IMR-90 (cell line): ENCODE measurements at regions not wholly inside any gene's neighbourhood (a gene's known extent, or its start where the extent isn't known, plus 50 kb on each side); places are given as distances from the start of the nearest gene placed in this dataset.

ENCODE experiments used
- ATAC-seq: fragments of 200-7000 bp; cut with Tn5 transposase; 2 replicates; pipeline ENCODE4 v1.9.1; 2020; ENCODE audit warnings: low read depth, mild to moderate bottlenecking, moderate library complexity
- BruUV-seq: library from RNA; stranded (reverse); fragments of 400-500 nt; replicated peaks from 2 replicates; lab custom pipeline; 2021; lab: Mats Ljungman, UMichigan
- CTCF ChIA-PET: fragments of 300-600 bp; formaldehyde crosslinking; extraction: SDS; loops from one replicate; lab custom pipeline; 2021; ENCODE audit warnings: antibody characterized with exemption; lab: Yijun Ruan, JAX
- POLR2A ChIA-PET: fragments of 300-600 bp; sonication (Branson Sonifier 250); formaldehyde crosslinking; loops from one replicate; lab custom pipeline; 2022; ENCODE audit warnings: antibody characterized with exemption; ENCODE audit not compliant: unreplicated experiment; lab: Charles Lee
- DNase-seq: peaks from one replicate; pipeline ENCODE4 v3.0.0; 2013
- H2AFZ ChIP-seq: replicated peaks from 2 replicates; pipeline ENCODE3; 2013; ENCODE audit warnings: low read length, mild to moderate bottlenecking; ENCODE audit not compliant: poor library complexity
- H2AK5ac ChIP-seq: 2 replicates; pipeline ENCODE4 v1.6.1; 2013; ENCODE audit warnings: low read depth, low read length, inconsistent platforms
- H2AK9ac ChIP-seq: replicated peaks from 2 replicates; pipeline ENCODE3; 2013; ENCODE audit warnings: mild to moderate bottlenecking, low read depth, low read length, moderate library complexity; ENCODE audit not compliant: poor library complexity
- H2BK120ac ChIP-seq: 2 replicates; pipeline ENCODE4 v1.6.1; 2013; ENCODE audit warnings: low read depth, low read length, inconsistent platforms
- H2BK15ac ChIP-seq: 3 replicates; pipeline ENCODE4 v1.6.1; 2013; ENCODE audit warnings: low read depth, low read length, inconsistent platforms
- H2BK20ac ChIP-seq: 2 replicates; pipeline ENCODE4 v1.6.1; 2013; ENCODE audit warnings: low read depth, mild to moderate bottlenecking, inconsistent platforms, low read length, moderate library complexity
- H2BK5ac ChIP-seq: 2 replicates; pipeline ENCODE4 v1.6.1; 2013; ENCODE audit warnings: mild to moderate bottlenecking, low read depth, low read length, inconsistent platforms; ENCODE audit not compliant: poor library complexity, severe bottlenecking
- H3K14ac ChIP-seq: replicated peaks from 2 replicates; pipeline ENCODE4 v1.6.1; 2013; ENCODE audit warnings: low read depth, low read length, inconsistent platforms
- H3K18ac ChIP-seq: 2 replicates; pipeline ENCODE4 v1.6.1; 2013; ENCODE audit warnings: low read depth, low read length, control low read depth
- H3K23ac ChIP-seq: 2 replicates; pipeline ENCODE4 v1.6.1; 2013; ENCODE audit warnings: low read depth, low read length, inconsistent platforms
- H3K27ac ChIP-seq: 2 replicates; pipeline ENCODE4 v1.5.1; 2013; ENCODE audit warnings: mild to moderate bottlenecking, control low read depth, low read length; ENCODE audit not compliant: insufficient read depth
- H3K27me3 ChIP-seq: 2 replicates; pipeline ENCODE4 v1.6.1; 2013; ENCODE audit warnings: low read length; ENCODE audit not compliant: control insufficient read depth, insufficient read depth
- H3K36me3 ChIP-seq: 2 replicates; pipeline ENCODE4 v1.6.1; 2013; ENCODE audit warnings: low read length, mixed read lengths; ENCODE audit not compliant: control insufficient read depth, insufficient read depth
- H3K4ac ChIP-seq: 2 replicates; pipeline ENCODE4 v1.6.1; 2013; ENCODE audit warnings: low read depth, low read length, inconsistent platforms
- H3K4me1 ChIP-seq: 2 replicates; pipeline ENCODE4 v1.6.1; 2013; ENCODE audit warnings: low read length, mixed read lengths; ENCODE audit not compliant: control insufficient read depth, insufficient read depth
- H3K4me2 ChIP-seq: 2 replicates; pipeline ENCODE4 v1.6.1; 2013; ENCODE audit warnings: low read depth, mild to moderate bottlenecking, control low read depth, low read length, moderate library complexity
- H3K4me3 ChIP-seq: 2 replicates; pipeline ENCODE4 v1.5.1; 2013; ENCODE audit warnings: low read depth, mild to moderate bottlenecking, control low read depth, low read length, moderate library complexity; ENCODE audit not compliant: insufficient read depth
- H3K56ac ChIP-seq: 2 replicates; pipeline ENCODE4 v1.6.1; 2013; ENCODE audit warnings: low read length, inconsistent platforms; ENCODE audit not compliant: insufficient read depth; ENCODE audit errors: extremely low read depth
- H3K79me1 ChIP-seq, 2 experiments: 2 replicates each; pipeline ENCODE4 v1.6.1; 2013; ENCODE audit warnings: low read length in 2 of 2, inconsistent platforms in 1 of 2, low read depth in 1 of 2
- H3K9ac ChIP-seq: 2 replicates; pipeline ENCODE4 v1.6.1; 2013; ENCODE audit warnings: low read depth, low read length, control low read depth
- H3K9me1 ChIP-seq: 2 replicates; pipeline ENCODE4 v1.6.1; 2013; ENCODE audit warnings: low read length, inconsistent platforms; ENCODE audit not compliant: insufficient read depth
- H3K9me3 ChIP-seq: 2 replicates; pipeline ENCODE4 v1.6.1; 2013; ENCODE audit warnings: low read length; ENCODE audit not compliant: control insufficient read depth, insufficient read depth
- H4K20me1 ChIP-seq: 2 replicates; pipeline ENCODE4 v1.6.1; 2013; ENCODE audit warnings: low read length, inconsistent platforms; ENCODE audit not compliant: insufficient read depth
- H4K5ac ChIP-seq: 2 replicates; pipeline ENCODE4 v1.6.1; 2013; ENCODE audit warnings: mild to moderate bottlenecking, low read depth, low read length, control low read depth
- H4K8ac ChIP-seq, 2 experiments: 2 replicates each; pipeline ENCODE4 v1.6.1; 2013; ENCODE audit warnings: low read depth in 2 of 2, low read length in 2 of 2, control low read depth in 1 of 2, inconsistent platforms in 1 of 2
- H4K91ac ChIP-seq: 2 replicates; pipeline ENCODE4 v1.6.1; 2013; ENCODE audit warnings: low read depth, low read length, inconsistent platforms; ENCODE audit not compliant: insufficient read depth
- BHLHE40 ChIP-seq: fragments of 150-350 bp; IDR thresholded peaks from 2 replicates; pipeline ENCODE4 v1.6.1; 2016; ENCODE audit warnings: mild to moderate bottlenecking, low read depth, low read length
- CEBPB ChIP-seq: IDR thresholded peaks from 2 replicates; pipeline ENCODE4 v1.6.1; 2012; ENCODE audit warnings: low read depth, low read length, improper control_type of control experiment
- CHD1 ChIP-seq: IDR thresholded peaks from 2 replicates; pipeline ENCODE4 v1.6.1; 2012; ENCODE audit warnings: low read depth, low read length, improper control_type of control experiment
- FOS ChIP-seq: fragments of 150-350 bp; IDR thresholded peaks from 2 replicates; pipeline ENCODE4 v1.6.1; 2016; ENCODE audit warnings: low read depth, low read length
- MAFK ChIP-seq: IDR thresholded peaks from 2 replicates; pipeline ENCODE4 v1.6.1; 2012; ENCODE audit warnings: low read depth, low read length, improper control_type of control experiment
- MAZ ChIP-seq: IDR thresholded peaks from 2 replicates; pipeline ENCODE4 v1.6.1; 2012; ENCODE audit warnings: low read depth, mild to moderate bottlenecking, low read length, improper control_type of control experiment, moderate library complexity, borderline replicate concordance
- MXI1 ChIP-seq: IDR thresholded peaks from 2 replicates; pipeline ENCODE4 v1.6.1; 2012; ENCODE audit warnings: low read depth, mild to moderate bottlenecking, low read length, moderate library complexity, borderline replicate concordance
- NFE2L2 ChIP-seq: fragments of 150-350 bp; IDR thresholded peaks from 2 replicates; pipeline ENCODE4 v1.6.1; 2016; ENCODE audit warnings: low read depth, mild to moderate bottlenecking, low read length
- POLR2A ChIP-seq: IDR thresholded peaks from 2 replicates; pipeline ENCODE4 v1.6.1; 2012; ENCODE audit warnings: mild to moderate bottlenecking, low read depth, low read length
- RAD21 ChIP-seq: IDR thresholded peaks from 2 replicates; pipeline ENCODE4 v1.6.1; 2012; ENCODE audit warnings: low read length, improper control_type of control experiment
- RCOR1 ChIP-seq: IDR thresholded peaks from 2 replicates; pipeline ENCODE4 v1.6.1; 2012; ENCODE audit warnings: mild to moderate bottlenecking, low read length, improper control_type of control experiment; ENCODE audit not compliant: insufficient replicate concordance
- RFX5 ChIP-seq: IDR thresholded peaks from 2 replicates; pipeline ENCODE4 v1.8.0; 2012; ENCODE audit warnings: low read depth, mild to moderate bottlenecking, low read length, moderate library complexity
- SMC3 ChIP-seq: fragments of 150-350 bp; IDR thresholded peaks from 2 replicates; pipeline ENCODE4 v1.6.1; 2016; ENCODE audit warnings: low read depth, mild to moderate bottlenecking, antibody characterized with exemption, low read length, moderate library complexity
- WGBS, 2 experiments: methylation state at CpG; one replicate each; pipeline versions ENCODE4 v1.1.5 to v1.1.7; 2013; ENCODE audit warnings: missing lambda C conversion rate in 2 of 2; ENCODE audit not compliant: insufficient read length in 1 of 2; ENCODE audit errors: extremely low coverage in 2 of 2; 5-methylcytosine and 5-hydroxymethylcytosine counted together
- dilution Hi-C: fragments of 300-500 bp; cut with HindIII; formaldehyde crosslinking; loops from one replicate; pipeline ENCODE4 v1.14.3; 2018; ENCODE audit warnings: low sequenced_read_pairs; ENCODE audit not compliant: unreplicated experiment
- in situ Hi-C: fragments of 300-500 bp; cut with MboI; formaldehyde crosslinking; loops from 3 replicates; pipeline ENCODE4 v1.14.3; 2019; ENCODE audit warnings: low sequenced_read_pairs, inconsistent platforms, mixed read lengths
- intact Hi-C: fragments of 100-400 bp; cut with micrococcal nuclease; formaldehyde crosslinking; loops from 2 replicates; pipeline ENCODE4 v1.10.0; 2022
- TF ChIP-seq, protein P1 (sequence below): fragments of 150-350 bp; IDR thresholded peaks from 2 replicates; pipeline ENCODE4 v1.6.1; 2017; ENCODE audit warnings: mild to moderate bottlenecking, antibody characterized with exemption, low read length, low read depth
- TF ChIP-seq, protein P2 (sequence below): fragments of 150-350 bp; IDR thresholded peaks from 2 replicates; pipeline ENCODE4 v1.6.1; 2016; ENCODE audit warnings: low read depth, mild to moderate bottlenecking, low read length, moderate library complexity, borderline replicate concordance
- TF ChIP-seq, protein P3 (sequence below): conservative IDR thresholded peaks from 2 replicates; pipeline ENCODE4 v1.5.1; 2012; ENCODE audit warnings: mild to moderate bottlenecking, low read depth, low read length, improper control_type of control experiment

DNA sequence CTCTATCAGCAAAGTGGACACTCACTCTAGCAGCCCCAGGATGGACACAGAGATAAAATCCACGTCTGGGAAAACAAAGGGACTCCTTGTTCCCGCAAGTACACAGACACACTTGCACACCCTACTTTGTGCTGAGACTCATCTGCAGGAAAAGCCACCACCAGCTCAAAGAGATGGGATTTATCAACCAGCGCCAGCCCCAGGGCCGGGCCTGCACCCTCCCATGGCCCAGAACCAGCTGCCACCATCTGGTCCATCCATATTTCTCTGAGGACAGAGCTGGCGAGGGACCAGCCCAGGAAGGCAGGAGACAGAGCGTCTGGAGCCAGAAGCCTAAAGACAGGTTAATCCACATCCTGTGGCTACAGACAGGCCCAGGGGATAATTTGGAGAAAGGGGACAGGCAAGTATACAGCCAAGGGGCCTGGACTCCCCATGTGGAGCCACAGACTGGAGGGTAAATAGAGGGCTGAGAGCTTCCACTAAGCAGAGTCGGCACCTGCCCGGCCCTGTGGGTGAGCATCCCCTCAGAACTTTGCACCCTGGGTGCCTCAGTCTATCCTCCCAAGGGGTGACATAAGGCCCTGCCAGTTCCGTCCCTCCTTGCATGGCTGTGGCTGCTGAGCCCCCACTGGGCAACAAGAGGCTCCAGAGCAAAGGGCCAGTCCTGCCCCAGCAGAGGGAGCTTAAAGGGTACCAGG is 233.9 kb downstream of the PTPRU start:
- POLR2A ChIA-PET, result no interaction called here
- in situ Hi-C loops, result no loop called here

More for the DNA sequence above, 233.9 kb downstream of the PTPRU start:
- H3K4me1 ChIP-seq, result no peaks in the 10 kb centered on the region
- H3K56ac ChIP-seq, result no peak overlapping the region
- ATAC-seq (no peak), DNase-seq (no peak)
- no peak overlapping the region for H2AK5ac ChIP-seq
- H3K27me3 ChIP-seq, result peaks cover 11% of the 10 kb centered on the region
- no peaks in the 10 kb centered on the region for H3K9me3 ChIP-seq
- H3K27ac ChIP-seq, result no peak overlapping the region
- no peak overlapping the region for H3K4ac ChIP-seq
- no peak overlapping the region for H3K18ac ChIP-seq
- H3K9ac ChIP-seq, result no peak overlapping the region
- H3K9me1 ChIP-seq, result no peaks in the 10 kb centered on the region
- H2AK9ac ChIP-seq, result no peak overlapping the region
- CTCF ChIA-PET, result no interaction called here
- no peak overlapping the region for H2AFZ ChIP-seq
- no TSS peak for BruUV-seq
- no peak overlapping the region for H4K8ac ChIP-seq
- no peak overlapping the region for H2BK120ac ChIP-seq
- H4K20me1 ChIP-seq, result no peaks in the 10 kb centered on the region
- dilution Hi-C loops, result no loop called here
- H2BK15ac ChIP-seq, result no peak overlapping the region
- H3K4me2 ChIP-seq, result no peak overlapping the region
- H3K79me1 ChIP-seq, result no peaks in the 10 kb centered on the region
- no peak overlapping the region for H3K23ac ChIP-seq
- WGBS, 2 experiments, result 40% methylated on average over 2 of the region's 9 CpGs; no CpG with 5 or more reads in 1 of the 2 experiments
- H2BK5ac ChIP-seq, result no peak overlapping the region
- H4K91ac ChIP-seq, result no peak overlapping the region
- intact Hi-C loops, result no loop called here
- no peak overlapping the region for H3K14ac ChIP-seq
- H2BK20ac ChIP-seq, result no peak overlapping the region
- H4K5ac ChIP-seq, result no peak overlapping the region
- H3K4me3 ChIP-seq, result no peak overlapping the region
- no peaks in the 10 kb centered on the region for H3K36me3 ChIP-seq
- TF ChIP-seq, protein P1, sequence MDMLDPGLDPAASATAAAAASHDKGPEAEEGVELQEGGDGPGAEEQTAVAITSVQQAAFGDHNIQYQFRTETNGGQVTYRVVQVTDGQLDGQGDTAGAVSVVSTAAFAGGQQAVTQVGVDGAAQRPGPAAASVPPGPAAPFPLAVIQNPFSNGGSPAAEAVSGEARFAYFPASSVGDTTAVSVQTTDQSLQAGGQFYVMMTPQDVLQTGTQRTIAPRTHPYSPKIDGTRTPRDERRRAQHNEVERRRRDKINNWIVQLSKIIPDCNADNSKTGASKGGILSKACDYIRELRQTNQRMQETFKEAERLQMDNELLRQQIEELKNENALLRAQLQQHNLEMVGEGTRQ, result no peak
- TF ChIP-seq RAD21 (no peak), CEBPB (no peak), NFE2L2 (no peak), FOS (no peak), MAZ (no peak), BHLHE40 (no peak), SMC3 (no peak), RCOR1 (no peak), RFX5 (no peak), CHD1 (no peak), POLR2A (no peak), MXI1 (no peak), MAFK (no peak)
- TF ChIP-seq, protein P2, sequence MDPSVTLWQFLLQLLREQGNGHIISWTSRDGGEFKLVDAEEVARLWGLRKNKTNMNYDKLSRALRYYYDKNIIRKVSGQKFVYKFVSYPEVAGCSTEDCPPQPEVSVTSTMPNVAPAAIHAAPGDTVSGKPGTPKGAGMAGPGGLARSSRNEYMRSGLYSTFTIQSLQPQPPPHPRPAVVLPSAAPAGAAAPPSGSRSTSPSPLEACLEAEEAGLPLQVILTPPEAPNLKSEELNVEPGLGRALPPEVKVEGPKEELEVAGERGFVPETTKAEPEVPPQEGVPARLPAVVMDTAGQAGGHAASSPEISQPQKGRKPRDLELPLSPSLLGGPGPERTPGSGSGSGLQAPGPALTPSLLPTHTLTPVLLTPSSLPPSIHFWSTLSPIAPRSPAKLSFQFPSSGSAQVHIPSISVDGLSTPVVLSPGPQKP, result no peak
- TF ChIP-seq, protein P3, sequence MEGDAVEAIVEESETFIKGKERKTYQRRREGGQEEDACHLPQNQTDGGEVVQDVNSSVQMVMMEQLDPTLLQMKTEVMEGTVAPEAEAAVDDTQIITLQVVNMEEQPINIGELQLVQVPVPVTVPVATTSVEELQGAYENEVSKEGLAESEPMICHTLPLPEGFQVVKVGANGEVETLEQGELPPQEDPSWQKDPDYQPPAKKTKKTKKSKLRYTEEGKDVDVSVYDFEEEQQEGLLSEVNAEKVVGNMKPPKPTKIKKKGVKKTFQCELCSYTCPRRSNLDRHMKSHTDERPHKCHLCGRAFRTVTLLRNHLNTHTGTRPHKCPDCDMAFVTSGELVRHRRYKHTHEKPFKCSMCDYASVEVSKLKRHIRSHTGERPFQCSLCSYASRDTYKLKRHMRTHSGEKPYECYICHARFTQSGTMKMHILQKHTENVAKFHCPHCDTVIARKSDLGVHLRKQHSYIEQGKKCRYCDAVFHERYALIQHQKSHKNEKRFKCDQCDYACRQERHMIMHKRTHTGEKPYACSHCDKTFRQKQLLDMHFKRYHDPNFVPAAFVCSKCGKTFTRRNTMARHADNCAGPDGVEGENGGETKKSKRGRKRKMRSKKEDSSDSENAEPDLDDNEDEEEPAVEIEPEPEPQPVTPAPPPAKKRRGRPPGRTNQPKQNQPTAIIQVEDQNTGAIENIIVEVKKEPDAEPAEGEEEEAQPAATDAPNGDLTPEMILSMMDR, result no peak
